ENCODE measurements at regions not wholly inside any gene's neighbourhood (a gene's known extent, or its start where the extent isn't known, plus 50 kb on each side); places are given as distances from the start of the nearest gene placed in this dataset.
"Not testable (repeated sequence)": the region's sequence is repeated elsewhere in the genome, so short reads cannot be mapped to it uniquely, and the experiment has no call there.

- no peaks in the 10 kb centered on the region for H3K36me3 Mint-ChIP-seq
- peaks cover 2% of the 10 kb centered on the region for H3K9me3 Mint-ChIP-seq
- no peak overlapping the region for H3K27ac Mint-ChIP-seq
Observed at GRCh38 chr15:95680728-95681127, 649.8 kb upstream of the NR2F2 start.

DNA sequence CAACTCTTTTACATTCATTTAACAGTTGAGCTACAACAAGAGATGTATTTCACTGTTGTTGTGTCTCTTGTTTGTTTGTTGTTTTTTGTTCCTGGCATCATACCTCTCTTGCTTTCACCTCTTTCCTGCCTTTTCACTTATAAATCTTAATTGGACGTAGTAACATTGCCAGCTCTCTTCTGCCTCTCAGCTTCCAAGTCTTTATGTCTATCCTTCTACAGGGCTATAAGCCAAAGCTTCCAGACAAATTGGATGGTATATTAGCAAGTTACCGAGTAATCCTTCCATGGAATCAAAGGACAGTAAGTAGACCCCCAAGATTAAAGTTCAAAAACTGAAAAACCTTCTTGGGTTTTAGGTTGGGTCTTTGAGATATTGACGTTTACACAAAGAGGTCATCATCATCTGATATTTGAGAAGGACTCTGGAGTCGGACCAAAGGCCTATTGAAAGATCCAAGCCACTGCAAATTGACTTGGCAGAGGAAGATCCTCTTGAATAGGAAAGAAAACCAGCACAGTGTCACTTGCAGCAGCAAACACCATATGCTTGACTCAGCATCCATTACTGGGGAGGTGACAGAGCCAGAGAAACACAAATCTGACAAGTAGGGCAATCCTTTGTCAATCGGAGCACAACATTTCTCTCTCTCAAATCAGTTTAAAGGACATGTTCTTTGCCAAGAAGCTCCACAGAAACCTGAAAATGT, 648.5 kb upstream of the NR2F2 start:
- H3K4me3 Mint-ChIP-seq, result no peak overlapping the region
- H3K4me1 Mint-ChIP-seq, result no peaks in the 10 kb centered on the region
- no peaks in the 10 kb centered on the region for H3K27me3 Mint-ChIP-seq
- no peaks in the 10 kb centered on the region for H3K9me3 Mint-ChIP-seq
- H3K36me3 Mint-ChIP-seq, result no peaks in the 10 kb centered on the region
- H3K27ac Mint-ChIP-seq, result no peak overlapping the region

More at GRCh38 chr15:95680728-95681127, 649.8 kb upstream of the NR2F2 start:
- Mint-ChIP-seq H3K27me3 (peaks cover 5% of the 10 kb centered on the region), H3K4me3 (no peak overlapping the region), H3K4me1 (no peaks in the 10 kb centered on the region)

DNA sequence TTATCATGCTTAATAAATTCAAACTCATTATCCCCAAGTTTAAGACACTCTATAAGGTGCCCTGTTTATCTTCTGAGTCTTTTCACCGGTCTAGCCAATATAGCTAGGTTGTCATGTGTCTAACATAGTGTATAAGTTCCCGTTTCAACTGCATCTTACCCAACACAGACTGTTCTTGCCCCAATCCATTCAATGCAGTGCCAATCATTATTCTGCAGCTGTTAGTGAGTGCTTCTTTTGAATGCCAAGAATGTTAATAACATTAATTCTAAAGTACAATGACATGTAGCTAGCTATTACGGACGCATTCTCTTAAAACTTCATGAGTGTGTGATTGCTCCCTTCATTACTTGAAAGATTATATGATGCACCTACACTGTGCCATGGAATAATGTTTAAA, 646.4 kb upstream of the NR2F2 start:
- Mint-ChIP-seq H3K4me1 (no peaks in the 10 kb centered on the region), H3K9me3 (no peaks in the 10 kb centered on the region), H3K27ac (no peak overlapping the region)

GRCh38 chr15:95684693-95685115, 645.8 kb upstream of the NR2F2 start:
- no peaks in the 10 kb centered on the region for H3K4me1 Mint-ChIP-seq
- peaks cover 4% of the 10 kb centered on the region for H3K27me3 Mint-ChIP-seq
- H3K9me3 Mint-ChIP-seq, result no peaks in the 10 kb centered on the region
- H3K4me3 Mint-ChIP-seq, result no peak overlapping the region
- H3K27ac Mint-ChIP-seq, result no peak overlapping the region
- H3K36me3 Mint-ChIP-seq, result no peaks in the 10 kb centered on the region

More for the DNA sequence above, 646.4 kb upstream of the NR2F2 start:
- no peak overlapping the region for H3K4me3 Mint-ChIP-seq
- H3K27me3 Mint-ChIP-seq, result peaks cover 2% of the 10 kb centered on the region
- no peaks in the 10 kb centered on the region for H3K36me3 Mint-ChIP-seq

- Mint-ChIP-seq H3K4me1 (no peaks in the 10 kb centered on the region), H3K27ac (no peak overlapping the region), H3K4me3 (no peak overlapping the region), H3K9me3 (no peaks in the 10 kb centered on the region), H3K36me3 (no peaks in the 10 kb centered on the region), H3K27me3 (peaks cover 4% of the 10 kb centered on the region)
Observed at GRCh38 chr15:95687061-95687460, 643.4 kb upstream of the NR2F2 start.

DNA sequence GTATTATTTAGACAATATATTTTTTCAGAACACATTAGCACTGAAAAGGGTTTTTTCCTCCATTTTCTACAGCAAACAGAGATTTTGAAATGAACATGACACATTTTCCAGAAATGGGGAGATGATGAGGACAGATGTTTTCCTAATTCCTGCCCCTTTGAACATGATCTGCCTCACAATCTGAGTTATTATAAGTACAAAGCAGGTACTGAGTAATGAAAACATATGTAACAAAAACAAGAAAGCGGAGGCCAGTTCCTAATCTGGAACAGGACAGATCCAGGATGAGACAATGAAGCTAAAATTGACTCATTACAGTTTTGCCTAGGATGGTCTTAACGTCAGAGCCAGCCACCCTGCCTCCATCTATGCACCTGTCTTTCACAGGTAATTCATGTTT, 642.8 kb upstream of the NR2F2 start:
- no peaks in the 10 kb centered on the region for H3K36me3 Mint-ChIP-seq
- no peak overlapping the region for H3K4me3 Mint-ChIP-seq
- H3K4me1 Mint-ChIP-seq, result no peaks in the 10 kb centered on the region
- no peaks in the 10 kb centered on the region for H3K9me3 Mint-ChIP-seq
- H3K27ac Mint-ChIP-seq, result no peak overlapping the region
- H3K27me3 Mint-ChIP-seq, result peaks cover 4% of the 10 kb centered on the region

DNA sequence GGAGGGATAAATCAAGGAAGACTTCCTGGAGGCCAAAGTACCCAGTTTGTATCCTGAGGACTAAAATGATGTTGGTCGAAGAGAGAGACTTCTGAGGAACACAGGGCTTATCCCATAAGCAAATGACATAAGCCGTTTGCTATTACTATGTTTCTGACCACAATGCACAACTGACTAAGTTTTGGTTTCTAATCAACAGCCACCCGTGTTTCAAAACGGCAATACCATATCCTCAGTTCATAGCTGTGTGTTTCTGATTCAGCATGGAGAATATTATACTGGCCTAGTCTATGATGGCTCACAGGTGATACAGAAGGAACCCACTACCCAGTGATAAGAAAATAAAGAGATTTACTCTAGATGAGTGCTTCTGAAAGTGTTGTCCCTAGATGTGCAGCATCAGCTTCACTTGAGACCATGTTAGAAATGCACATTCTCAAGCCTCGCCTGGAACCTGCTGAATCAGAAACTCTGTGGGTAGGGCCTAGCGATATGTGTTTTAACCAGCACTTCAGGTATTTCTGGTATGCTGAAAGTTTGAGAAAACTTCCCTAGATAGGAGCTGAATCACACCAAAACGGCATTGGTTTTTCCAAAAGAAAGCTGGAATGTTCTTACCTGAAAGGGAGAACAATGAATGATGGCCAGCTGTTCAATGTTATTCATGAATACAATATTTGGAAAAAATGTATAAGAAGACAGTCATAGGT, 639.7 kb upstream of the NR2F2 start:
- H3K4me3 Mint-ChIP-seq, result no peak overlapping the region

GRCh38 chr15:95693917-95694316, 636.6 kb upstream of the NR2F2 start:
- Mint-ChIP-seq H3K27ac (no peak overlapping the region), H3K4me1 (no peaks in the 10 kb centered on the region), H3K27me3 (peaks cover 3% of the 10 kb centered on the region), H3K36me3 (no peaks in the 10 kb centered on the region), H3K4me3 (no peak overlapping the region), H3K9me3 (peaks cover 26% of the 10 kb centered on the region)

More for the DNA sequence above, 639.7 kb upstream of the NR2F2 start:
- Mint-ChIP-seq H3K36me3 (no peaks in the 10 kb centered on the region), H3K9me3 (peaks cover 19% of the 10 kb centered on the region), H3K27ac (no peak overlapping the region), H3K4me1 (no peaks in the 10 kb centered on the region), H3K27me3 (peaks cover 4% of the 10 kb centered on the region)

- peaks cover 54% of the 10 kb centered on the region for H3K9me3 Mint-ChIP-seq
- H3K27me3 Mint-ChIP-seq, result peaks cover 6% of the 10 kb centered on the region
- no peak overlapping the region for H3K27ac Mint-ChIP-seq
- no peak overlapping the region for H3K4me3 Mint-ChIP-seq
- no peaks in the 10 kb centered on the region for H3K4me1 Mint-ChIP-seq
- H3K36me3 Mint-ChIP-seq, result peaks cover 8% of the 10 kb centered on the region
Observed at GRCh38 chr15:95698230-95698629, 632.3 kb upstream of the NR2F2 start.

DNA sequence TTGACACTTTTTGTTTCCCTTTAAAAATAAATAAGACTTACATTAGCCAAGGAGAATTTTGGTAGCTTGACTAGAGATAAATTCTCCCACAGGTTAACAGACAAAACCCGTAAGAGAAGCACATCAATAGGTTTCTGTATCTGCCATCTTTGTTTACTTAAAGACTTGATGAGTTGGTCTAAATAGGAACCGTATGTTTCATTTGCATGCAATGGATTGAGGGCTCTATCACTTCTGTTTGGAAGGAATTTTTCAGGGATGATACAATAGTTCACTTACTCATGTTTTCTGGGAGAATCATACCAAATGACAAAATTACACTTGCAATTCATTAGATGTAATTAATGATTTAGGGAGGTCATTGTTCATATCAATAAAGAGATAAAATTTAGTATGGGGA, 631.5 kb upstream of the NR2F2 start:
- Mint-ChIP-seq H3K4me3 (no peak overlapping the region), H3K9me3 (peaks cover 54% of the 10 kb centered on the region), H3K4me1 (no peaks in the 10 kb centered on the region), H3K27ac (no peak overlapping the region), H3K27me3 (peaks cover 6% of the 10 kb centered on the region), H3K36me3 (peaks cover 8% of the 10 kb centered on the region)

GRCh38 chr15:95699578-95699977, 630.9 kb upstream of the NR2F2 start:
- Mint-ChIP-seq H3K9me3 (peaks cover 54% of the 10 kb centered on the region), H3K27me3 (peaks cover 8% of the 10 kb centered on the region), H3K27ac (no peak overlapping the region), H3K36me3 (peaks cover 8% of the 10 kb centered on the region), H3K4me3 (no peak overlapping the region), H3K4me1 (no peaks in the 10 kb centered on the region)

DNA sequence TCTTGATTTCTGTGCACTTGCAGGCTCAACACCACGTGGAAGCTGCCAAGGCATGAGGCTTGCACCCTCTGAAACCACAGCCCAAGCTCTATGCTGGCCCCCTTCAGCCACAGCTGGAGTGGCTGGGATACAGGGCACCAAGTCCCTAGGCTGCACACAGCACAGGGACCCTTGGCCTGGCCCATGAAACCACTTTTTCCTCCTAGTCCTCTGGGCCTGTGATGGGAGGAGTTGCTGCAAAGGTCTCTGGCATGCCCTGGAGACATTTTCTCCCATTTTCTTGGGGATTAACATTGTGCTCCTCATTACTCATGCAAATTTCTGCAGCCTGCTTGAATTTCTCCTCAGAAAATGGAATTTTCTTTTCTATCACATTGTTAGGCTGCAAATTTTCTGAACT, 629.8 kb upstream of the NR2F2 start:
- H3K27me3 Mint-ChIP-seq, H3K36me3 Mint-ChIP-seq, H3K4me1 Mint-ChIP-seq, H3K27ac Mint-ChIP-seq, H3K4me3 Mint-ChIP-seq: not testable (repeated sequence)
- peaks cover 43% of the 10 kb centered on the region for H3K9me3 Mint-ChIP-seq

GRCh38 chr15:95701410-95701809, 629.1 kb upstream of the NR2F2 start:
- Mint-ChIP-seq H3K9me3 (peaks cover 42% of the 10 kb centered on the region), H3K27ac (no peak overlapping the region), H3K36me3 (peaks cover 8% of the 10 kb centered on the region), H3K27me3 (peaks cover 10% of the 10 kb centered on the region), H3K4me3 (no peak overlapping the region), H3K4me1 (no peaks in the 10 kb centered on the region)

GRCh38 chr15:95709959-95710695, 620.4 kb upstream of the NR2F2 start:
- no peaks in the 10 kb centered on the region for H3K36me3 Mint-ChIP-seq
- no peaks in the 10 kb centered on the region for H3K9me3 Mint-ChIP-seq
- no peaks in the 10 kb centered on the region for H3K4me1 Mint-ChIP-seq
- H3K4me3 Mint-ChIP-seq, result no peak overlapping the region
- H3K27me3 Mint-ChIP-seq, result peaks cover 1% of the 10 kb centered on the region
- H3K27ac Mint-ChIP-seq, result no peak overlapping the region

DNA sequence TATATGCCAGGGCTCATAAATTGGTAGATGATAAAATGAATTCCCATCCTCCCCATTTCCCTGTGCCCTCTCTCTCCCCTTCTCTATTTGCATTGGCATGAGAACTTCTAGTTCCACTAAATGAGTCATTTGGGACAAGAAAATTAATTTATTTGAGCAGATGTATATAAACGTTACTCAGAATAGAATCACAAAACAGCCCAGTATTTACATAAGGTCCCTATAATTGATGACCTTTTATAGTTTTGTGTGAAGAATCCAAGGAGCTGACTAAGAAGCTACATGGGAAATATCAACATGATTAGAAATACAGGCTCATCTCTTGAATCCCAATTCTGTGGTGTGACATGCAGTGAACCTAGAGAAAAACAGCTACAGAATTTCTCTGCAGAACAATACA, 617.7 kb upstream of the NR2F2 start:
- Mint-ChIP-seq H3K36me3 (no peaks in the 10 kb centered on the region), H3K27ac (no peak overlapping the region)

DNA sequence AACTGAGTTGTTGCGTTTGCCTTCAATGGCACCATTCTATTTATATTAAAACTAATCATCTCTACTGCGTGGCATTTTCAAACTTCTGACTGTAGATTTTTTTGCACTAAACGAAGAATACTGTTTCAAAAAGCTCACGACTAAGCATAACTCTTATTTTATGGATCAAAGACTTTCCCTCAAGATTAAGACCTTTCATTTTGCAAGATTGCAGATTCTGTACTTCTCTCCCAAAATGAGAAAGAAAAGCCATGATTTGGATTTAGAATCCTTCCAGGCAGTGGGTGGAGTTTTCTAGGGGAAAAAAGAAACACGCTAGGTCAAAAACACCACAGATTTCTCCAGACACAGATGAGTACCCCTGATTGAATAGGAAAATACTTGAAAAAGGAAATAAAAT, 617.2 kb upstream of the NR2F2 start:
- Mint-ChIP-seq H3K4me1 (peaks cover 10% of the 10 kb centered on the region), H3K9me3 (no peaks in the 10 kb centered on the region), H3K36me3 (no peaks in the 10 kb centered on the region), H3K27ac (no peak overlapping the region), H3K27me3 (no peaks in the 10 kb centered on the region), H3K4me3 (no peak overlapping the region)

More for the DNA sequence above, 617.7 kb upstream of the NR2F2 start:
- Mint-ChIP-seq H3K4me3 (no peak overlapping the region), H3K4me1 (peaks cover 10% of the 10 kb centered on the region), H3K27me3 (no peaks in the 10 kb centered on the region), H3K9me3 (no peaks in the 10 kb centered on the region)
